NB4 (cell line): ENCODE measurements at regions not wholly inside any gene's neighbourhood (a gene's known extent, or its start where the extent isn't known, plus 50 kb on each side); places are given as distances from the start of the nearest gene placed in this dataset.

ENCODE experiments used
- DNase-seq: peaks from one replicate; pipeline ENCODE4 v3.0.0; 2010; ENCODE audit warnings: low read depth
- H3K4me3 ChIP-seq: one replicate; pipeline ENCODE4 v1.5.1; 2011; ENCODE audit warnings: mild to moderate bottlenecking, low read depth, low read length, moderate library complexity
- MYC ChIP-seq: IDR thresholded peaks from 2 replicates; pipeline ENCODE4 v1.6.1; 2011; ENCODE audit warnings: low read depth, low read length
- POLR2A ChIP-seq: IDR thresholded peaks from 2 replicates; pipeline ENCODE4 v1.6.1; 2011; ENCODE audit warnings: mild to moderate bottlenecking; ENCODE audit not compliant: insufficient read length; ENCODE audit errors: extremely low read depth
- TF ChIP-seq, protein P1 (sequence below): IDR thresholded peaks from 2 replicates; pipeline ENCODE4 v1.6.1; 2011; ENCODE audit warnings: low read depth, low read length
- TF ChIP-seq, protein P2 (sequence below): IDR thresholded peaks from one replicate; pipeline ENCODE4 v1.5.1; 2012; ENCODE audit warnings: low read depth, low read length

DNA sequence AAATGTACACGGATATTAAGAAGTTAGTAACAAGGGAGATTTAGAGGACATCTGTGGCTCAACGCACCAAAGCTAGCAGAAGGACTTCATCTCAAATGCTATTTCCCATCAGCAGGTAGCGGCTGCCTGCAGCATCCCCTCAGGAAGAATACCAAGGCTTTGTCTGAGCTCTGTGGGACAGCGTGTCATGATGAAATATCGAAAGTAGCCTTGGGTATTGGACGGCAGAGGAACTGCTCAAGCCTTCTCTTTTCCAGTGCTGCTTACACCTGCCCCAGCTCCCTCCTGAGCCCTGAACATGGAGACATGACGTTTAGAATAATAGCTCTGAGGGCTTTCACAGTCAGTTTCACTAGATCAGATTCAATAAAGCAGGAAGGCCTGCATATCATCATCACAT is 241.6 kb downstream of the SUCLG1 start:
- no peak for DNase-seq
- no peak overlapping the region for H3K4me3 ChIP-seq
- TF ChIP-seq, protein P1, sequence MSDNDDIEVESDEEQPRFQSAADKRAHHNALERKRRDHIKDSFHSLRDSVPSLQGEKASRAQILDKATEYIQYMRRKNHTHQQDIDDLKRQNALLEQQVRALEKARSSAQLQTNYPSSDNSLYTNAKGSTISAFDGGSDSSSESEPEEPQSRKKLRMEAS: no peak
- TF ChIP-seq POLR2A (no peak), MYC (no peak)
- TF ChIP-seq, protein P2, sequence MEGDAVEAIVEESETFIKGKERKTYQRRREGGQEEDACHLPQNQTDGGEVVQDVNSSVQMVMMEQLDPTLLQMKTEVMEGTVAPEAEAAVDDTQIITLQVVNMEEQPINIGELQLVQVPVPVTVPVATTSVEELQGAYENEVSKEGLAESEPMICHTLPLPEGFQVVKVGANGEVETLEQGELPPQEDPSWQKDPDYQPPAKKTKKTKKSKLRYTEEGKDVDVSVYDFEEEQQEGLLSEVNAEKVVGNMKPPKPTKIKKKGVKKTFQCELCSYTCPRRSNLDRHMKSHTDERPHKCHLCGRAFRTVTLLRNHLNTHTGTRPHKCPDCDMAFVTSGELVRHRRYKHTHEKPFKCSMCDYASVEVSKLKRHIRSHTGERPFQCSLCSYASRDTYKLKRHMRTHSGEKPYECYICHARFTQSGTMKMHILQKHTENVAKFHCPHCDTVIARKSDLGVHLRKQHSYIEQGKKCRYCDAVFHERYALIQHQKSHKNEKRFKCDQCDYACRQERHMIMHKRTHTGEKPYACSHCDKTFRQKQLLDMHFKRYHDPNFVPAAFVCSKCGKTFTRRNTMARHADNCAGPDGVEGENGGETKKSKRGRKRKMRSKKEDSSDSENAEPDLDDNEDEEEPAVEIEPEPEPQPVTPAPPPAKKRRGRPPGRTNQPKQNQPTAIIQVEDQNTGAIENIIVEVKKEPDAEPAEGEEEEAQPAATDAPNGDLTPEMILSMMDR: no peak

DNA sequence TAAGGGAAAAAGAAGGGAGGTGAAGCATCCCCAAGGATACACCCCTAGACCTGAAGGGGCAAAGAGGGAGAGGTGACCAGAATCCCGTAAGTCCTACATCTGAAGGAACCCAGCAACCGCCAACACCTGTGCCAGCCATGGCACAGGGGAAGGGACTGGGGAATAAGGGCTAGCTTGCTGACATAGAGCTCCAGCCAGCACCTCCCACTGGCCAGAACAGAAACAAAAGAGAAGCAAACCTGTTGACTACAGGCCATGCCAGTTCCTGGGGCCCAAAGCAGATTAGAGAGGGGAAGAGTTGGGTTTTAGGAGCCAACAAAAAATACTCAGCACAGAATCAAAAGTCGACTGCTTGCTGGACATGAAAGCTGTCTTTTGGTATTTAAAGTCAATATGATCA is 244.6 kb downstream of the SUCLG1 start:
- DNase-seq: no peak
- H3K4me3 ChIP-seq: no peak overlapping the region
- TF ChIP-seq, protein P2: no peak
- TF ChIP-seq, protein P1: no peak
- TF ChIP-seq MYC (no peak), POLR2A (no peak)

DNA sequence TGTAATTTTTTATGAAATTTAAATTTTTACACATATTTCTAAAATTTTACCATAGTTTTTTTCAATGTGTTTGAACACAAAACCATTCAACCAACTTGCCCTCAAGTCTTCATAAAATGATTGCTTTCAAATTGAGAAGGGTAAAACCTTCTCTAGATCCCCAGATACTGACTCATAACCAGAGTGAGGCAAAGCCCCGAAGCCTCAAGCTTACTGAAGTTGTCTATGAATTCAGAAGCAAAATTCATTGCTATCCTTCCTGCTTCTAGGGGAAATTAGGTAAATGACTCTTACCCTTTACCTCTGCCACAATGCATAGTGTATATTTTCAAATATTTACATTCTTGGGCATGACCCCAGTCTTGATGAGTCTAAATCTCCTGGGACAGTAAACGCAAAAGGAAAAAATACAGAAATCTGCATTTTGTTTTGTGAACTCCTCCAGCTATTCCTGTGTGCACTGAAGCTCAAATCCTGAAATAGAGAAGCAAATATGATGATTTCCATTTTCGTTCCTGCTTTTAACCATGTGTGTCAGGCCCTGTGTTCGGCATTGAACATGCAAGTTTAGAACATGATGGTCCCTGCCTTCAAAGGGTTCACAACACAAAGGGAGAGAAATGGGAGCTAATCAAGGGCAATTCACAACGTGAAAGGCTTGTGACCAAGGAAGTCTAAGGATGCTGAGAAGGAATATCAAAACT is 246.3 kb downstream of the SUCLG1 start:
- H3K4me3 ChIP-seq: no peak overlapping the region
- DNase-seq: no peak
- TF ChIP-seq, protein P1: no peak
- TF ChIP-seq POLR2A (no peak), MYC (no peak)
- TF ChIP-seq, protein P2: no peak

DNA sequence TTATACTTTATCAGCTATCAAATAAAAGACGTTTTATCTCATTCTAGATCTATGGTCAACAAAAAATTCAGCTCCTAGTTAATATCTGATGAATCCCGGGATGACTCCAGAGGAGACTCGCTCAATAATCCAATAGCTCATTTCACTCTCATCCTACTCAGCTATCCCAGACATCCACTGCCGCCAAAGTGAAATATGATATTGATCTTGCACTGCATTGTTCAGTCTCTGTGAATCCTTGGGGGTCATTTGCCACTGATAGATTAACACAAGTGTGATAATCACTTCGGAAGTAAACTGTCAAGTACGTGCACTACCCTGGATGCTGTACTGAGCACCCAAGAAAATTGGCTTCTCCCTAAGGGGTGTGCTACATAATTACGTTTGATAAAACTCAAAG is 249.1 kb downstream of the SUCLG1 start:
- DNase-seq: no peak
- TF ChIP-seq MYC (no peak), POLR2A (no peak)
- TF ChIP-seq, protein P2: no peak
- TF ChIP-seq, protein P1: no peak

DNA sequence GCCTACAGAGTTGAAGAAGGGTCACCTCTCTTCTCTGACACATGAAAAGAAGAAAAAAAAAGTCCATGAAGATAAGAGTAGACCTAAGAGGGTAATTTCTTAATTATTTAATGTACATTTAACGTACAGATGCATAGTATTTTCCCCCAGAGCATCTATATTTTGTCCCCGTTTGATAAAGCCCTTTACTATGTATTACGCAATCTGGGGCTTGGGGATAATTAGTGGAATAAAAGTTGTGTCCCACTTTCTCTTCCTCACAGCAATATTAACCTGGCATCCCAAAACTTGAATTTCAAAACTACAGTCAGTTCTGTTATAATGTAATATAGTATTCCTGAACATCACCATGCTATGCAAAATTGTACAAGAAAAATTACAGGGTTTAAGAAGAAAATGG is 254.1 kb downstream of the SUCLG1 start:
- no peak for DNase-seq
- no peak overlapping the region for H3K4me3 ChIP-seq
- TF ChIP-seq, protein P1: no peak
- TF ChIP-seq MYC: no peak
- no peak for TF ChIP-seq POLR2A
- TF ChIP-seq, protein P2: no peak

More for the DNA sequence above, 249.1 kb downstream of the SUCLG1 start:
- no peak overlapping the region for H3K4me3 ChIP-seq
